Calu3 (cell line): ENCODE measurements at regions not wholly inside any gene's neighbourhood (a gene's known extent, or its start where the extent isn't known, plus 50 kb on each side); places are given as distances from the start of the nearest gene placed in this dataset.

ENCODE experiments used
- BruUV-seq: library from RNA; stranded (reverse); fragments of 400-500 nt; replicated peaks from 2 replicates; lab custom pipeline; 2021; lab: Mats Ljungman, UMichigan
- CTCF ChIA-PET: fragments of 300-600 bp; sonication (Branson Sonifier 250); formaldehyde crosslinking; loops from one replicate; lab custom pipeline; 2022; ENCODE audit warnings: antibody characterized with exemption; lab: Charles Lee
- DNase-seq: peaks from one replicate; pipeline ENCODE4 v3.0.0; 2022
- H3K27ac Mint-ChIP-seq: one replicate; pipeline ENCODE4 v1.8.0; 2022; ENCODE audit warnings: mixed read lengths; ENCODE audit not compliant: unreplicated experiment
- H3K27me3 Mint-ChIP-seq: one replicate; pipeline ENCODE4 v1.8.0; 2022; ENCODE audit warnings: mixed read lengths; ENCODE audit not compliant: unreplicated experiment
- H3K36me3 Mint-ChIP-seq: one replicate; pipeline ENCODE4 v1.8.0; 2022; ENCODE audit warnings: mild to moderate bottlenecking, moderate library complexity, mixed read lengths; ENCODE audit not compliant: insufficient read depth, unreplicated experiment
- H3K4me1 Mint-ChIP-seq: one replicate; pipeline ENCODE4 v1.8.0; 2022; ENCODE audit warnings: mild to moderate bottlenecking, low read depth, mixed read lengths; ENCODE audit not compliant: unreplicated experiment
- H3K4me3 Mint-ChIP-seq: one replicate; pipeline ENCODE4 v1.8.0; 2022; ENCODE audit warnings: mild to moderate bottlenecking, low read depth, moderate library complexity, mixed read lengths; ENCODE audit not compliant: unreplicated experiment
- H3K9me3 Mint-ChIP-seq: one replicate; pipeline ENCODE4 v1.8.0; 2022; ENCODE audit warnings: low read depth, mixed read lengths; ENCODE audit not compliant: unreplicated experiment
- CTCF ChIP-seq: fragments of 200-600 bp; IDR thresholded peaks from one replicate; pipeline ENCODE4 v1.8.0; 2022; ENCODE audit warnings: antibody characterized with exemption; ENCODE audit not compliant: unreplicated experiment
- intact Hi-C: fragments of 100-400 bp; cut with micrococcal nuclease; formaldehyde crosslinking; loops from one replicate; pipeline ENCODE4 v1.10.0; 2022; ENCODE audit not compliant: unreplicated experiment

GRCh38 chr13:74625541-74625940 lies 491.3 kb upstream of the KLF12 start:
- Mint-ChIP-seq H3K4me1 (no peaks in the 10 kb centered on the region), H3K9me3 (peaks cover 2% of the 10 kb centered on the region), H3K4me3 (no peak overlapping the region), H3K27ac (no peak overlapping the region), H3K27me3 (no peaks in the 10 kb centered on the region), H3K36me3 (no peaks in the 10 kb centered on the region)
- BruUV-seq: no TSS peak
- intact Hi-C loops: no loop called here
- CTCF ChIA-PET: interaction anchor here (0.6 kb wide), 1 partner anchor 789 kb away, joined by 6 read pairs; no protein-coding TSS in a partner anchor
- no peak for TF ChIP-seq CTCF
- no peak for DNase-seq

- no peaks in the 10 kb centered on the region for H3K4me1 Mint-ChIP-seq
- CTCF ChIA-PET: no interaction called here
- H3K9me3 Mint-ChIP-seq: peaks cover under 1% of the 10 kb centered on the region
- no peak overlapping the region for H3K4me3 Mint-ChIP-seq
- no peak overlapping the region for H3K27ac Mint-ChIP-seq
- no TSS peak for BruUV-seq
- TF ChIP-seq CTCF: no peak
- H3K27me3 Mint-ChIP-seq: no peaks in the 10 kb centered on the region
- intact Hi-C loops: no loop called here
- no peak for DNase-seq
- no peaks in the 10 kb centered on the region for H3K36me3 Mint-ChIP-seq
These were observed 489.6 kb upstream of the KLF12 start for GRCh38 chr13:74623761-74624160.

- no peak overlapping the region for H3K27ac Mint-ChIP-seq
- intact Hi-C loops: no loop called here
- DNase-seq: no peak
- CTCF ChIA-PET: no interaction called here
- H3K9me3 Mint-ChIP-seq: no peaks in the 10 kb centered on the region
- no peaks in the 10 kb centered on the region for H3K36me3 Mint-ChIP-seq
- TF ChIP-seq CTCF: no peak
- H3K4me3 Mint-ChIP-seq: no peak overlapping the region
- BruUV-seq: no TSS peak
- H3K4me1 Mint-ChIP-seq: no peaks in the 10 kb centered on the region
- no peaks in the 10 kb centered on the region for H3K27me3 Mint-ChIP-seq
These were observed 488.1 kb upstream of the KLF12 start for GRCh38 chr13:74622284-74622683.

GRCh38 chr13:74620711-74621110 lies 486.5 kb upstream of the KLF12 start:
- Mint-ChIP-seq H3K9me3 (no peaks in the 10 kb centered on the region), H3K27me3 (no peaks in the 10 kb centered on the region), H3K4me1 (no peaks in the 10 kb centered on the region), H3K36me3 (no peaks in the 10 kb centered on the region), H3K27ac (no peak overlapping the region), H3K4me3 (no peak overlapping the region)
- BruUV-seq: no TSS peak
- no peak for TF ChIP-seq CTCF
- DNase-seq: no peak
- intact Hi-C loops: no loop called here
- CTCF ChIA-PET: no interaction called here
